NCI-H128 (cell line): ENCODE measurements at regions not wholly inside any gene's neighbourhood (a gene's known extent, or its start where the extent isn't known, plus 50 kb on each side); places are given as distances from the start of the nearest gene placed in this dataset.

Source experiments
- DNase-seq: peaks from one replicate; lab custom pipeline; 2025; ENCODE audit not compliant: unreplicated experiment; lab: John Stamatoyannopoulos, UW

DNA sequence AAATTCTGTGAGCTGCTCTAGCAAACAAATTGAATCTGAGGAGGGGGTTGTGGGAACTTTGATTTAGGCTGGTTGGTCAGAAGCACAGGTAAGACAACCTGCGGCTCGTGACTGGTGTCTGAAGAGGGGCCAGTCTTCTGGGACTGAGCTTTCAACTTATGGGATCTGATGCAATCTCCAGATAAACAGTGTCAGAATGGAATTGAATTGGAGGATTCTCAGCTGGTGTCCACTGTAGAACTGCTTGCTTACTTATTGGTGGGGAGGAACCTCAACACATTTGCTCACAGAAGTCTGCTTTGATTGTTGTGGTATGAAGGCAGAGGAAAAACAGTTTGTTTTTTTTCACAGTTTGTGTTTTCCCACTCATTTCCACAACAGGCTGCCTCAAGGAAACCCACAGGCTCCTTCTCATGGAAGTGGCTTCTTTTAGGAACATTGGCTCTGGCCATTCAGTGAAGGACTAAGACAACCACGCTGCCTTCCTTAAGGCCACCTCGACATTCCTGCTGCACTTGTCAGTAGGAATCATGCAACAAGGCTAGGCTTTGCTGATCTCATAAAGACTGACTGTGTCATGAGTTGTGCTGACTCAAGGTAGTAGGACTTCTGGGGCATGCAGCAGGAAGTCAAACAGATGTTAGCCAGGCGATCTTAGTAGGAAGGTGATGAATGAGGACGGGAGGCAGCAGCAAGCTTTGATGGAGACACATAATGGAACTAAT, 104.7 kb downstream of the TSN start:
- no peak for DNase-seq

GRCh38 chr2:121860758-121861227, 105.3 kb downstream of the TSN start:
- no peak for DNase-seq

DNA sequence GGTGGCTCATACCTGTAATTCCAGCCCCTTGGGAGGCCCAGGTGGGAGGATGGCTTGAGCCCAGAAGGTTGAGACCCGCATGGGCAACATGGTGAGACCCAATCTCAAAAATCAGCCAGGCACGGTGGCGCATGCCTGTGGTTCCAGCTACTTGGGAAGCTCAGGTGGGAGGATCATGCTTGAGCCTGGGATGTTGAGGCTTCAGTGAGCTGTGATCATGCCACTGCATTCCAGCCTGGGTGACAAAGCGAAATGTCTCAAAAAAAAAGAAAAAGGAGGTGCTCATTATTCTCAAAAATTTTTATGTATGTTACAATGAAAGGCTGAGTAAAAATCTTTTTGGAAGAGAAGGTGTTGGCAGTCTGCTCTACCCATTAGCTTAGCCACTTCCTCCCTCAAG, 106.8 kb downstream of the TSN start:
- DNase-seq, result no peak

- DNase-seq, result no peak
These were observed 110.5 kb downstream of the TSN start for GRCh38 chr2:121865914-121866313.

DNA sequence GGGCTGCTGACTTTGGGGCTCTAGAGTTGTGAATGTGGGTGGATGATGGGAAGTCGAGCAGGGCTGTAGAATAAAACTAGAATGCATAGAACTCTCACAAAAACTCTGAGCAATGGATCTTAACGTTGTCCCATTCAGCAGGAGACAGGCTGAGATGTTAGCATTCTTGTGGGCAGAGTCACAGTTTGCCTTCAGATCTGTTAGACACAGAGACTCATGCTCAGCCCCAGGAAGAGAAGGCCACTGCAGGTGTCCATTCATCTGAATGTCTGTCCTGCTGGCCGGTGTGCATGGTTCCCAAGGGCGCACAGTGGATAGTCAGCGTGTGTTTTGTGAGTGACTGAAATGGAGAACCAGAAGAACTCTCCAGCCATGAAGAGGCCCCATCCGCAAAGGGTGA, 111.3 kb downstream of the TSN start:
- no peak for DNase-seq

DNA sequence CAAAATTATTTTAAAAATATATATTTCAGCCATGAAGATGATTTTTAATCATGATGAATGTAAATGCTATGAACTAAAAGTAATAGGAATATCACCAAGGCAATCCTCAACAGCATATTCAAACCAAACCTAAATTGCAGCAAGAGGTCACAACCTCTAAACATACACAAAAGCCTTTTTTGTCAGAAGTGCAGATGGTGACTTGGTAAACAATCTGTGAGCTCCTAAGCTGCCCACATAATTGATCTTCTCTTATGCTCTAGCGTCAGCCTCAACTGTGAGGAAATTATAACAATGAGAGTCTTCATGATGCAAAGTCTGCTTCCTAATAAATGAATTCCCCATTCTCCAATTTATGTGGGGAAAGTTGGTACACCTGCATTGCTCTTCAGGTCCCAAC, 113.2 kb downstream of the TSN start:
- DNase-seq, result no peak

DNA sequence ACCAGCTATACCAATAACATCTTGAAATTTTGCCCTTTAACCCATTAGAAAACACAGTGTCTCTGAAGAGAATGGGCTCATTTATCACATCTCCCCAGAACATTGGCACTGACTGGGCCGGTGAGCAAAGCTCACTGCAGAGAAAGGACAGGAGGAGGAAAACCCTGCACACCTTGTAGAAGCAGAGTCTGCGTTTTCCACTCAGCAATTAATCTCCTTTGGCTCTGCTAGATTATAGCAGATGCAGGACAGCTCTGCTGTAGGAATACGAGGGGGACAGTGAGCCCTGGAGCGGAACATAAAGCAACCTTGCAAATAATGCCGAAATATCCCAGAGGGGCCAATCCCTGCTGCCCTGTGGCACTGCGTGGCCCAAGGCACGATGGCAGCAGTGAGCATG, 113.9 kb downstream of the TSN start:
- DNase-seq, result no peak

DNA sequence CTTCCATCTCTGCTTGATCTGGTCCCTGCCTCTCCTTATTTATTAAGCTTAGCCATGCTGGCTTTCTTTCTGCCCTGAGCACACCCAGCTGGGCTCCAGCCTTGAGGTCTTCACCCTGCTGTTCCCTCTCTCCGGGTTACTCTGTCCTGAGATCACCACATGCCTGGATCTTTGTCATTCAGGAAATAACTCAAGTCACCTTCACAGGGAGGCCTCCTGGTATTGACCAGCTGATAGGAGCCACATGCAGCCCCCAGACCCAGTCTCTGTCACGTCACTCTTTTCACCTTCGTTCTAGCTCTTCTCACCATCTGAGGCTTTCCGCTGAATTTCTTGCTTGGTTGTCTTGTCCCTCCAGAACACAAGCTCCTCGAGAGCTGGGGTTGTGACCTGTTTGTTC, 114.4 kb downstream of the TSN start:
- DNase-seq, result no peak

DNA sequence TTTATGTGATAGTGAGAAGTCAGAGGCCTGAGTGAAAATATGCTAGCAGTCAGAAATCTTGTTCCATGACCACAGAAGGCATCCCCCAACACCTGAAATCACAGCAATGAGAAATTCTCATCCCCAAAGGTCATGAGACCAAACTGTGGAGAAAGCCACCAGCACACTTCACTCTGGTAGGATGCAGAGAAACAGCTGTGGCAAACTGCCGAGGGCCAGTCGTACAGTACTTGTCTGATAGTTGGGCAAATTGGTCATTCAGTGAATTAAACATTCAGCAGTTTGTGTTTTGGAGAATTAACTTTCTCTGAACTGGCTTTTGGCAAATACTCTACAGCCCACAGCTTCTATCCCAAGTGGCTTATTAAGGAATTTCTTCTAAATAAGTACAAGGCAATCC, 117.2 kb downstream of the TSN start:
- DNase-seq, result no peak

- no peak for DNase-seq
These were observed 118.4 kb downstream of the TSN start for GRCh38 chr2:121873864-121874263.

DNA sequence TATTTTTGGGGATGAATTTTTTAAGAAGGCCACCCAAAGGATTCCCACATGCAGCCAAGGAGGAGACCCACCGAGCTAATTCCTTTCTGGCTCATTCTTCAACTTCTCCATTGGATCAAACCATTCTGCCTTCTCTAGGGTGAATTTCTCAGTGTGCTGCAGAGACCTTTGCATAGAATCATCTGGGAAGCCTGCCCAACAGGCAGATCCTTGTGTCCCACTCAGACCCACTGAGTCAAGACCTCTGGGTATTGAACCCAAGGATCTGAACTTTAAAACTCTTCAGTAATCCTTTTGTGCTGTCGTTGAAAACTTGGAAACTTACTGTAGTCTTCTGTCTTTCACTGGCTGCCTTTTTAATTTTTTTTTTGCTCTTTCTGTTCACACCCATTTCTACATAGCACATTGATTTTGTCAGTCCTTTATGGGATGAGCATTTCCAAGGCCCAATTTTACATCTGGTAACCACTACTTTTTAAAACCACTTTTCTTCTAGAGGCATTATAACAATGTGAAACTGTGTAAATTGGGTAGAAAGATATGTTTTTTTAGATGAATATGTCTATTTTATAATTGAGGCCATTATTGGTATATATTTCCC, 120.2 kb downstream of the TSN start:
- DNase-seq, result no peak

DNA sequence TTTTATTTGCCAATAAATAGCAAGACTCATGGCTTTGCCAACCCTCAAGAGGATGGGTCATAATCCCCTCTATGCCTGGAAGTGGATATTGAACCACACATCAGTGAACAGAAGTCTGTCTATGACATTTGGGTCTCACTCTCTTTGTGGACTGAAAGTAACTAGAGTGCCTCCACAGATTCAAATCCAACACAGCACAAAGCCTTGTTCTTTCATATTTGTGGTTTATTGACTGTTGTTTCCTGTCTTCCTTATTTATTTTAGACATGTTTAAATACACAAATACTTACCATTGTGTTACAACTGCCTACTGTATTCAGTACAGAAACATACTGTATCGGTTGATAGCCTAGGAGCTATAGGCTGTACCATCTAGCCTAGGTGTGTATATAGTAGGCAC, 121.9 kb downstream of the TSN start:
- DNase-seq, result no peak

DNA sequence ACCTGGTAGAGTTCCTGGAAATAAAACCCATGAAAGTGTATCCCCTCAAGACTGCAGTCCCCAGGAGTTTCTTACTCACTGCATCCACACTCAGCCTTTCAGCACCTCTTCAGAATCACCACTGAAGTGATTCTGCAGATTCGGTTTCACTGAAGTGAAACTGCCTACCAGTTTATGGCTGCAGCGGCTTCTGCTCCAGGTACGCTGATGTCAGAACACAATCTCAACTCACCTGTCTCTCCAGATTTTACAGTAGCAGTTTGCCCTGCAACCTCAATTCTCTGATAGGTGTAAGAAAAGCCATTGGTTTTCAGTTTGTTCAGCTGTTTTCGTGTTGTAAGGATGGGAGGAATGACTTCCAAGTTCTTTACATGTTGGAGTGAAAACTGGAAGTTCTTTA, 124.8 kb downstream of the TSN start:
- DNase-seq, result no peak

- DNase-seq, result no peak
These were observed 125.6 kb downstream of the TSN start for GRCh38 chr2:121881038-121881437.

GRCh38 chr2:121881950-121882349, 126.5 kb downstream of the TSN start:
- no peak for DNase-seq

DNA sequence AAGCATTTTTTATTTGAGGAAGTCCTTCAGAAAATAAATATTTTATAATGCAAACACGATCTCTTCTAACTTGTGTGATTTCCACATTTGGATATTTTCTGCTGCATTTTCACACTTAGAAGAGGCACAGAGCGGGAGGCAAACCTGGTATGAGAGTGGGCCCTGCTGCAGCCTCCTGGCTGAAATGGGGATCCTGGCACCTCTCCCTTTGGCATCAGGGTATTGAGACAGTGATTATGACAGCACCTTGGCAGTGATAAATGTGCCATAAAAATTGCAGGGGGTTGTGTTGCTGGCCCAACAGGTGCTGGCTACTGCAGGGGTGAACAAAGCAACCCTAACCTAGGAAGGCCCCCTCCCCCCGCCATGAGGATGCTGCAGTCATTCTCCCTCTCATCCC, 128.6 kb downstream of the TSN start:
- no peak for DNase-seq

DNA sequence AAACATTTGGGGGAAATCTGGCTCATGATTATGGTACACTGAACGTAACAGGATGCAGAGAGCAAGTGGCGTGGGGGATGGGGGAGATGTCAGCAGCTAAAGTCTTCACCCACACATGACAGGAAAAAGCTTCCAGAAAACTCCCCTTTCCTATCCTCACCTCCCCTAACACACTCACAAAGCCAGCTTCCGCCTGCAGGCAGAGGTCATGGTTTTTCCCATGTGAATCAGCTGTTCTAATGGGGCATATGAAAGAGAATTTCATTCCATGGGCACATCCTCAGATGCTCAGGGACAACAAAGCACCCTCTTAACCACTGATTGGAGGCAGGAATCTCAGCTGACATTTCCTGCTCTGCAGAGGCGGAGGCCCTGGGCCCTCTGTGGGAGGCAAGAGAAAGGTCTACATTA, 129.1 kb downstream of the TSN start:
- DNase-seq, result no peak

GRCh38 chr2:121886059-121886458, 130.6 kb downstream of the TSN start:
- no peak for DNase-seq

GRCh38 chr2:121887513-121888188, 132.2 kb downstream of the TSN start:
- DNase-seq, result no peak

DNA sequence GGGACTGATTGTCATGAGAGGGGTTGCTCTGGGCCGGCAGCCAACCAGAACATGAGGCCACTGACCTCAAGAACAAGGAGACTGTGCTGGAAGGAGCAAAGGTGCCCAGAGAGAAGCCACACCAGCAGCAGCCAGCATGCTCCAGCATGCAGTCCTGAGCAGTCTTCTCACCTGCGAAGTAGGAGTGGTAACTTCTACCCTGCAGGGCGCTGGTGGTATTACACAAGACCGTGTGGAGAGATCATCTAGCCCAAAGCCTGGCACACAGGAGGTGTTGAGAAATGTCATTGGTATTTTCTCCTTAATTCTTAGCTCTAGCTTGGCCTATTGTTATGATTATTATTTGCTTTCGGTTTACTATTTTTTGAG, 132.7 kb downstream of the TSN start:
- no peak for DNase-seq

DNA sequence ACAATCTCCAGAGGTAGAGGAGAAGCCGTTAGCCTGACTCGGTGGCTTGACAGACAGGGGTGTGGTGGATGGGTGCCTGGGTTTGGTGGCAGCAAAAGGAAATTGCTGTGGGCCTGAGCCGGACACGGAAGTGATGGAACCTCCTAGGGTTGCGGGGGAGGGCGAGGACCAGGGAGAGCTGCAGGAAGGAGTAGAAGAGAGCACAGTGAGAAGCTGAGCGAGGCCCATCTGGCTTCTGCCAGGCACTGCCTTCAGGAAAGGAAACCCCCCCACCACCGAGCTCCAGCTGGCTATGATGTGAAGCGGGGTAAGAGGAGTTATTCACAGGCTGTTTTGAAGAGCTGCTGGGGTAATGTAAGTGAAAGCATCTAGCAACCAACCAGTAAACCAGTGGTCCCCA, 134.6 kb downstream of the TSN start:
- DNase-seq, result no peak
